Upper lobe of right lung (tissue), 1 donor: ENCODE measurements at regions not wholly inside any gene's neighbourhood (a gene's known extent, or its start where the extent isn't known, plus 50 kb on each side); places are given as distances from the start of the nearest gene placed in this dataset.
"Not testable (repeated sequence)": the region's sequence is repeated elsewhere in the genome, so short reads cannot be mapped to it uniquely, and the experiment has no call there.

ENCODE experiments used
- ATAC-seq: fragments of 200-7000 bp; cut with Tn5 transposase; one replicate; pipeline ENCODE4 v1.9.1; 2020; ENCODE audit warnings: mild to moderate bottlenecking, moderate library complexity
- DNase-seq: peaks from one replicate; pipeline ENCODE4 v3.0.0-alpha.2; 2020
- H3K27ac ChIP-seq: fragments of 200-600 bp; one replicate; pipeline ENCODE4 v1.8.0; 2022
- H3K27me3 ChIP-seq: fragments of 200-600 bp; one replicate; pipeline ENCODE4 v1.8.0; 2022; ENCODE audit warnings: mild to moderate bottlenecking
- H3K36me3 ChIP-seq: fragments of 200-600 bp; one replicate; pipeline ENCODE4 v1.8.0; 2022
- H3K4me1 ChIP-seq: fragments of 200-600 bp; one replicate; pipeline ENCODE4 v1.8.0; 2022
- H3K4me3 ChIP-seq: fragments of 200-600 bp; one replicate; pipeline ENCODE4 v1.8.0; 2022; ENCODE audit warnings: mild to moderate bottlenecking
- H3K9me3 ChIP-seq: fragments of 200-600 bp; one replicate; pipeline ENCODE4 v1.8.0; 2022
- CTCF ChIP-seq: fragments of 200-600 bp; IDR thresholded peaks from one replicate; pipeline ENCODE4 v1.8.0; 2022; ENCODE audit warnings: antibody characterized with exemption
- intact Hi-C: fragments of 100-400 bp; cut with DNase I; formaldehyde crosslinking; loops from one replicate; pipeline ENCODE4 v1.11.0; 2022
- donor health status: DM: no; HTN: yes; CAD: no; lungs with severe emphysema.

GRCh38 chr6:130558131-130558530 lies 192.3 kb downstream of the TMEM200A start:
- Histone ChIP-seq H3K4me1 (no peaks in the 10 kb centered on the region), H3K36me3 (no peaks in the 10 kb centered on the region), H3K27me3 (no peaks in the 10 kb centered on the region), H3K4me3 (no peak overlapping the region), H3K27ac (no peak overlapping the region), H3K9me3 (no peaks in the 10 kb centered on the region)
- intact Hi-C loops, result no loop called here
- ATAC-seq, result no peak
- no peak for DNase-seq
- no peak for TF ChIP-seq CTCF

- DNase-seq (no peak), ATAC-seq (no peak)
- no peaks in the 10 kb centered on the region for H3K9me3 ChIP-seq
- no peak for TF ChIP-seq CTCF
- no peaks in the 10 kb centered on the region for H3K36me3 ChIP-seq
- H3K4me1 ChIP-seq, result no peaks in the 10 kb centered on the region
- H3K27me3 ChIP-seq, result no peaks in the 10 kb centered on the region
- H3K27ac ChIP-seq, result no peak overlapping the region
- intact Hi-C loops, result no loop called here
- no peak overlapping the region for H3K4me3 ChIP-seq
Measured at GRCh38 chr6:130559166-130559565, 193.3 kb downstream of the TMEM200A start.

- intact Hi-C loops, result no loop called here
- H3K9me3 ChIP-seq, result no peaks in the 10 kb centered on the region
- no peak overlapping the region for H3K4me3 ChIP-seq
- ATAC-seq, result no peak
- TF ChIP-seq CTCF, result no peak
- no peaks in the 10 kb centered on the region for H3K36me3 ChIP-seq
- H3K27me3 ChIP-seq, result no peaks in the 10 kb centered on the region
- H3K4me1 ChIP-seq, result no peaks in the 10 kb centered on the region
- H3K27ac ChIP-seq, result no peak overlapping the region
- DNase-seq, result no peak
Measured at GRCh38 chr6:130560231-130560630, 194.4 kb downstream of the TMEM200A start.

GRCh38 chr6:130561159-130561558 lies 195.3 kb downstream of the TMEM200A start:
- DNase-seq, H3K4me1 ChIP-seq, ATAC-seq, intact Hi-C loops, H3K27me3 ChIP-seq, H3K4me3 ChIP-seq, H3K9me3 ChIP-seq, H3K36me3 ChIP-seq, H3K27ac ChIP-seq: not testable (repeated sequence)

GRCh38 chr6:130565696-130566095 lies 199.9 kb downstream of the TMEM200A start:
- no peaks in the 10 kb centered on the region for H3K36me3 ChIP-seq
- ATAC-seq, result no peak
- TF ChIP-seq CTCF, result no peak
- H3K27ac ChIP-seq, result no peak overlapping the region
- no peaks in the 10 kb centered on the region for H3K9me3 ChIP-seq
- no peak for DNase-seq
- intact Hi-C loops, result no loop called here
- H3K4me3 ChIP-seq, result no peak overlapping the region
- no peaks in the 10 kb centered on the region for H3K4me1 ChIP-seq
- no peaks in the 10 kb centered on the region for H3K27me3 ChIP-seq

GRCh38 chr6:130574146-130574545 lies 208.3 kb downstream of the TMEM200A start:
- no peak for TF ChIP-seq CTCF
- H3K27me3 ChIP-seq, result no peaks in the 10 kb centered on the region
- no peaks in the 10 kb centered on the region for H3K4me1 ChIP-seq
- no peak for DNase-seq
- intact Hi-C loops, result no loop called here
- H3K9me3 ChIP-seq, result no peaks in the 10 kb centered on the region
- H3K27ac ChIP-seq, result no peak overlapping the region
- H3K4me3 ChIP-seq, result no peak overlapping the region
- H3K36me3 ChIP-seq, result no peaks in the 10 kb centered on the region
- no peak for ATAC-seq
